H1 (cell line): ENCODE measurements at regions not wholly inside any gene's neighbourhood (a gene's known extent, or its start where the extent isn't known, plus 50 kb on each side); places are given as distances from the start of the nearest gene placed in this dataset.

Source experiments
- CTCF ChIA-PET: fragments of 300-600 bp; sonication (Branson Sonifier 250); formaldehyde crosslinking; loops from one replicate; lab custom pipeline; 2021; ENCODE audit not compliant: partially characterized antibody; lab: Charles Lee
- POLR2A ChIA-PET: fragments of 300-600 bp; sonication (Branson Sonifier 250); formaldehyde crosslinking; loops from one replicate; lab custom pipeline; 2021; ENCODE audit warnings: inconsistent platforms; ENCODE audit not compliant: partially characterized antibody; lab: Charles Lee
- DNase-seq, 2 experiments: peaks; one replicate each; pipeline versions ENCODE4 v3.0.0 to v3.0.0-alpha.2; 2010 to 2022; ENCODE audit warnings: low spot score in 2 of 2, low read depth in 1 of 2, mixed read lengths in 1 of 2
- FAIRE-seq: peaks from 2 replicates; lab custom pipeline; 2011; peaks lifted over from hg19 to GRCh38; lab: Jason Lieb, UNC
- H2AFZ ChIP-seq: 2 replicates; pipeline ENCODE4 v1.8.1; 2012; ENCODE audit warnings: low read length, inconsistent platforms
- H2AK5ac ChIP-seq: 2 replicates; pipeline ENCODE4 v1.6.1; 2013; ENCODE audit warnings: low read depth, low read length
- H2BK120ac ChIP-seq: replicated peaks from 2 replicates; pipeline ENCODE3; 2013; ENCODE audit warnings: low read depth, low read length, inconsistent platforms
- H2BK12ac ChIP-seq: 2 replicates; pipeline ENCODE4 v1.6.1; 2013; ENCODE audit warnings: low read depth, low read length
- H2BK15ac ChIP-seq: 2 replicates; pipeline ENCODE4 v1.6.1; 2013; ENCODE audit warnings: low read length
- H2BK20ac ChIP-seq: 2 replicates; pipeline ENCODE4 v1.6.1; 2013; ENCODE audit warnings: low read length
- H2BK5ac ChIP-seq: 2 replicates; pipeline ENCODE4 v1.6.1; 2013; ENCODE audit warnings: low read depth, low read length
- H3K14ac ChIP-seq: 2 replicates; pipeline ENCODE4 v1.6.1; 2013; ENCODE audit warnings: inconsistent platforms; ENCODE audit not compliant: insufficient read length
- H3K18ac ChIP-seq: 2 replicates; pipeline ENCODE4 v1.6.1; 2013; ENCODE audit warnings: low read length; ENCODE audit errors: extremely low read depth
- H3K23ac ChIP-seq: 2 replicates; pipeline ENCODE4 v1.6.1; 2013; ENCODE audit warnings: inconsistent platforms; ENCODE audit not compliant: insufficient read length
- H3K23me2 ChIP-seq: 2 replicates; pipeline ENCODE4 v1.6.1; 2013; ENCODE audit warnings: low read depth, low read length
- H3K27ac ChIP-seq: 2 replicates; pipeline ENCODE4 v1.6.1; 2011; ENCODE audit warnings: low read depth, low read length, inconsistent platforms
- H3K27me3 ChIP-seq, 4 experiments: replicated peaks in 1 of 4; 1 replicate in 1 of 4; 2 replicates in 3 of 4; pipeline versions ENCODE4 v1.6.1 to v1.8.1; 2011 to 2013; ENCODE audit warnings: low read length in 3 of 4, mild to moderate bottlenecking in 3 of 4, inconsistent platforms in 2 of 4, mixed read lengths in 2 of 4, moderate library complexity in 1 of 4; ENCODE audit not compliant: control insufficient read depth in 3 of 4, insufficient read depth in 3 of 4; ENCODE audit errors: extremely low read depth in 1 of 4
- H3K36me3 ChIP-seq, 4 experiments: 2 replicates each; pipeline versions ENCODE4 v1.6.1 to v1.8.1; 2011 to 2013; ENCODE audit warnings: mild to moderate bottlenecking in 4 of 4, low read length in 3 of 4, moderate library complexity in 2 of 4, control low read depth in 1 of 4, inconsistent platforms in 1 of 4; ENCODE audit not compliant: insufficient read depth in 4 of 4, control insufficient read depth in 2 of 4
- H3K4ac ChIP-seq: replicated peaks from 2 replicates; pipeline ENCODE3; 2013; ENCODE audit warnings: low read length, low read depth, mixed read lengths, inconsistent platforms; ENCODE audit not compliant: insufficient read length
- H3K4me1 ChIP-seq, 4 experiments: replicated peaks in 1 of 4; 1 replicate in 1 of 4; 2 replicates in 3 of 4; pipeline versions ENCODE4 v1.6.1 to v1.8.1; 2011 to 2013; ENCODE audit warnings: low read length in 3 of 4, inconsistent platforms in 2 of 4, mixed read lengths in 1 of 4; ENCODE audit not compliant: insufficient read depth in 4 of 4, control insufficient read depth in 3 of 4
- H3K4me2 ChIP-seq, 2 experiments: 2 replicates each; pipeline versions ENCODE4 v1.6.1 to v1.8.1; 2011 to 2013; ENCODE audit warnings: low read depth in 2 of 2, low read length in 2 of 2, control low read depth in 1 of 2, inconsistent platforms in 1 of 2, mild to moderate bottlenecking in 1 of 2; ENCODE audit not compliant: insufficient read depth in 1 of 2
- H3K4me3 ChIP-seq, 4 experiments: fragments of 200-600, 300-600 bp in 1 of 4; sonication (generic), shearing (Covaris generic), sonication (Bioruptor Twin) in 1 of 4; 2 replicates each; pipeline versions ENCODE4 v1.5.1 to v1.8.1; 2011 to 2016; ENCODE audit warnings: low read length in 4 of 4, low read depth in 3 of 4, control low read depth in 2 of 4, inconsistent platforms in 2 of 4, mild to moderate bottlenecking in 2 of 4, mixed read lengths in 1 of 4, moderate library complexity in 1 of 4; ENCODE audit not compliant: insufficient read depth in 2 of 4; ENCODE audit errors: extremely low read depth in 1 of 4
- H3K56ac ChIP-seq: replicated peaks from 2 replicates; pipeline ENCODE3; 2013; ENCODE audit warnings: low read depth, mild to moderate bottlenecking, mixed read lengths, low read length, inconsistent platforms; ENCODE audit not compliant: insufficient read length
- H3K79me1 ChIP-seq: 2 replicates; pipeline ENCODE4 v1.6.1; 2013; ENCODE audit warnings: low read depth, low read length, control low read depth
- H3K79me2 ChIP-seq, 2 experiments: 2 replicates each; pipeline versions ENCODE4 v1.6.1 to v1.8.1; 2012 to 2013; ENCODE audit warnings: low read length in 2 of 2, mild to moderate bottlenecking in 2 of 2, inconsistent platforms in 1 of 2; ENCODE audit not compliant: insufficient read depth in 2 of 2, control insufficient read depth in 1 of 2
- H3K9ac ChIP-seq, 4 experiments: replicated peaks in 1 of 4; 1 replicate in 1 of 4; 2 replicates in 3 of 4; pipeline versions ENCODE4 v1.6.1 to v1.8.1; 2011 to 2013; ENCODE audit warnings: low read depth in 3 of 4, low read length in 3 of 4, control low read depth in 2 of 4, mild to moderate bottlenecking in 2 of 4, moderate library complexity in 2 of 4, inconsistent platforms in 1 of 4; ENCODE audit errors: extremely low read depth in 1 of 4
- H3K9me3 ChIP-seq, 2 experiments: 2 replicates each; pipeline versions ENCODE4 v1.6.1 to v1.8.1; 2012 to 2013; ENCODE audit warnings: mild to moderate bottlenecking in 2 of 2, moderate library complexity in 2 of 2, control low read depth in 1 of 2, inconsistent platforms in 1 of 2, low read depth in 1 of 2, low read length in 1 of 2, mixed read lengths in 1 of 2; ENCODE audit not compliant: insufficient read depth in 2 of 2
- H4K20me1 ChIP-seq, 2 experiments: replicated peaks in 1 of 2; 2 replicates each; pipeline versions ENCODE3 to v1.8.1; 2011 to 2013; ENCODE audit warnings: inconsistent platforms in 2 of 2, low read length in 2 of 2, mild to moderate bottlenecking in 1 of 2; ENCODE audit not compliant: insufficient read depth in 2 of 2, control insufficient read depth in 1 of 2
- H4K5ac ChIP-seq: 2 replicates; pipeline ENCODE4 v1.6.1; 2013; ENCODE audit warnings: low read length, low read depth, mixed read lengths, inconsistent platforms; ENCODE audit not compliant: insufficient read length
- H4K8ac ChIP-seq: 2 replicates; pipeline ENCODE4 v1.8.0; 2013; ENCODE audit warnings: mild to moderate bottlenecking, moderate library complexity, low read length, inconsistent platforms; ENCODE audit not compliant: insufficient read depth; ENCODE audit errors: extremely low read depth
- H4K91ac ChIP-seq: replicated peaks from 2 replicates; pipeline ENCODE3; 2013; ENCODE audit warnings: low read length, mixed read lengths, inconsistent platforms; ENCODE audit not compliant: insufficient read length
- ATF2 ChIP-seq: IDR thresholded peaks from 2 replicates; pipeline ENCODE4 v1.6.1; 2012; ENCODE audit warnings: low read length, inconsistent platforms
- CBX5 ChIP-seq: fragments of 300-800, 300-1000 bp; sonication (generic); IDR thresholded peaks from 2 replicates; pipeline ENCODE4 v1.7.1; 2016; ENCODE audit warnings: antibody characterized with exemption, low read length, low read depth
- EGR1 ChIP-seq: IDR thresholded peaks from 2 replicates; pipeline ENCODE4 v1.6.1; 2011; ENCODE audit warnings: low read depth, low read length, borderline replicate concordance
- HDAC6 ChIP-seq: IDR thresholded peaks from one replicate; pipeline ENCODE4 v1.7.1; 2012; ENCODE audit warnings: low read depth, mild to moderate bottlenecking, inconsistent platforms, low read length, moderate library complexity
- KDM1A ChIP-seq: fragments of 200-600, 300-600 bp; sonication (generic); IDR thresholded peaks from 2 replicates; pipeline ENCODE4 v1.7.1; 2016; ENCODE audit warnings: mild to moderate bottlenecking, low read length, borderline replicate concordance
- PHF8 ChIP-seq: fragments of 200-600 bp; sonication (generic); conservative IDR thresholded peaks from 2 replicates; pipeline ENCODE4 v1.7.1; 2012; ENCODE audit warnings: low read depth, mild to moderate bottlenecking, inconsistent platforms, low read length, moderate library complexity
- POLR2A ChIP-seq, 2 experiments: IDR thresholded peaks; 1 replicate in 1 of 2; 2 replicates in 1 of 2; pipeline ENCODE4 v1.6.1; 2011; ENCODE audit warnings: low read depth in 2 of 2, low read length in 2 of 2, mild to moderate bottlenecking in 2 of 2; ENCODE audit errors: control extremely low read depth in 1 of 2
- POU5F1 ChIP-seq: IDR thresholded peaks from 2 replicates; pipeline ENCODE4 v1.6.1; 2011; ENCODE audit warnings: low read depth, mild to moderate bottlenecking, low read length, moderate library complexity
- RBBP5 ChIP-seq: IDR thresholded peaks from 2 replicates; pipeline ENCODE4 v1.7.1; 2012; ENCODE audit warnings: low read depth, mild to moderate bottlenecking, inconsistent platforms, low read length, moderate library complexity, borderline replicate concordance
- TEAD4 ChIP-seq: IDR thresholded peaks from 2 replicates; pipeline ENCODE4 v1.6.1; 2012; ENCODE audit warnings: low read depth, low read length, inconsistent platforms, mixed read lengths
- WGBS, 2 experiments: shearing (Covaris generic) in 1 of 2; methylation state at CpG; one replicate each; pipeline versions ENCODE4 v1.1.6 to v1.1.7; 2013 to 2015; ENCODE audit warnings: low lambda C conversion rate in 2 of 2, mixed read lengths in 2 of 2, inconsistent platforms in 1 of 2, low coverage in 1 of 2, missing lambda C conversion rate in 1 of 2; ENCODE audit not compliant: insufficient replicate concordance in 2 of 2, insufficient coverage in 1 of 2, insufficient read length in 1 of 2; ENCODE audit errors: extremely low coverage in 1 of 2, missing lambda C conversion rate in 1 of 2; 5-methylcytosine and 5-hydroxymethylcytosine counted together

- DNase-seq (no peak), FAIRE-seq (no peak)
- no peaks in the 10 kb centered on the region; the same call in 1 of the 2 replicates for H3K79me1 ChIP-seq
- H2BK120ac ChIP-seq: no peak overlapping the region
- no peak overlapping the region for H2BK20ac ChIP-seq
- no peaks in the 10 kb centered on the region for H3K23me2 ChIP-seq
- no peak overlapping the region for H3K23ac ChIP-seq
- no peak overlapping the region for H2BK15ac ChIP-seq
- ChIA-PET CTCF (no interaction called here), POLR2A (no interaction called here)
- H3K27me3 ChIP-seq: no peaks in the 10 kb centered on the region
- no peaks in the 10 kb centered on the region for H3K9me3 ChIP-seq
- no peak overlapping the region for H4K91ac ChIP-seq
- H3K4me1 ChIP-seq: peaks cover 0 to 2% (median 0%) of the 10 kb centered on the region in 4 experiments; a peak in 2 of 7 replicates
- H3K36me3 ChIP-seq: peaks cover 0 to 21% (median 3%) of the 10 kb centered on the region in 4 experiments; a peak in 2 of 8 replicates
- no peak overlapping the region for H3K14ac ChIP-seq
- H2BK5ac ChIP-seq: no peak overlapping the region
- H3K4me2 ChIP-seq: no peak overlapping the region
- H3K9ac ChIP-seq: no peak overlapping the region
- H3K56ac ChIP-seq: no peak overlapping the region
- H4K8ac ChIP-seq: no peak overlapping the region
- H3K4me3 ChIP-seq: no peak overlapping the region
- H4K5ac ChIP-seq: no peak overlapping the region
- 95% methylated on average over 10 of the region's 10 CpGs; no CpG with 5 or more reads in 1 of the 2 experiments for WGBS, 2 experiments
- no peak overlapping the region for H2BK12ac ChIP-seq
- H3K27ac ChIP-seq: no peak overlapping the region
- no peak overlapping the region for H3K18ac ChIP-seq
- H2AFZ ChIP-seq: no peak overlapping the region
- no peak overlapping the region for H2AK5ac ChIP-seq
- no peaks in the 10 kb centered on the region for H3K79me2 ChIP-seq
- H3K4ac ChIP-seq: no peak overlapping the region
- H4K20me1 ChIP-seq: no peaks in the 10 kb centered on the region
- TF ChIP-seq CBX5 (no peak), PHF8 (no peak), EGR1 (no peak), HDAC6 (no peak), POLR2A (IDR thresholded peaks at IDR 0.05; ENCODE audit: control extremely low read depth in 1 of 2, low read depth in 2 of 2, low read length in 2 of 2) (no peak), RBBP5 (no peak), KDM1A (no peak), POU5F1 (no peak), TEAD4 (no peak), ATF2 (no peak)
Observed at GRCh38 chr4:24668956-24669355, 84.6 kb upstream of the DHX15 start.
